ENCODE measurements at regions not wholly inside any gene's neighbourhood (a gene's known extent, or its start where the extent isn't known, plus 50 kb on each side); places are given as distances from the start of the nearest gene placed in this dataset.

DNA sequence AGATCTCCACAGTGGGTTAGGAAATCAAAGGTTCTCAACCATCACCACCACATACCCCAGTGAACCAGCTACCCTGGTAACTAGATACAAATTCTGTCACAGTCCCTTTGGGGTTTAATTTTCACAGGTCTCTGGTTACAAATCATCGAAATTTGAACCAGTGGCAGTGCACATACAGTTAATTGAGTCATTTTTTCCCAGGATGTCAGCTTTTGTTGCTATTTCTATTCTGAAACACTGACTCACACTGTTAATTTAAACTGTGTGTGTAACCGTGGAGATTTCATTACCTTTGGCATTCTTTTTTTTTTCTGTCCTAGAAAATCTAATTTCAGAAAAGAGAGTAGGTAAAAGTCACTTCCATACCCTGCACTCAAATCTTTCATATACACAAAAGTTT is 511.5 kb downstream of the TOX3 start:
- H3K4me3 ChIP-seq (ENCODE audit: insufficient read depth, low read depth, low read length), result no peak overlapping the region
- WGBS, 2 experiments, result 86 to 92% methylated on average over 2 of the region's 2 CpGs
- H3K27me3 ChIP-seq (ENCODE audit: control insufficient read depth, insufficient read depth, low read length, poor library complexity, severe bottlenecking), result no peaks in the 10 kb centered on the region
- no peaks in the 10 kb centered on the region for H3K9me3 ChIP-seq (ENCODE audit: control insufficient read depth, low read length)
- H3K27ac ChIP-seq (ENCODE audit: insufficient read depth, low read depth, low read length, poor library complexity, severe bottlenecking), result no peak overlapping the region
- H3K36me3 ChIP-seq (ENCODE audit: control insufficient read depth, insufficient read depth, low read length), result no peaks in the 10 kb centered on the region
- no peaks in the 10 kb centered on the region for H3K4me1 ChIP-seq (ENCODE audit: control insufficient read depth, insufficient read depth, low read length)

DNA sequence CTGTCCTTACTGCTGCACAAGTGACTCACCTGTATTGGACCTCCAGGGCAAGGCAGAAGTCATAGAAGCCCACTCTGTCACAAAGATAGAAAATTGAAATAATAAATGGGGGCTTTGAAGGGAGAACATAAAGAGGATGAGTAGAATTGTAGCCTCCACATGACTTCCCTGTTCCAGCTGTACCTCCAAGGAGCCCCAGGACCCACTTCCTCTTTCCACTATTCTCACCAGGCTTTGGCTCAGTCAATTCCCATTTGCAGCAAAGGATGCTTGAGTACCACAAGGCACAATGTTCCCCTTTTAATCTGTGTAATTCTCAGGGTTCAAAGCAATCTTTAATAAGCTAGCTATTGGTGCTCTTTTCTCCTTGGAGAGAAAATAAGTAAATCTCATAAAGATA is 512.1 kb downstream of the TOX3 start:
- no peak overlapping the region for H3K27ac ChIP-seq (ENCODE audit: insufficient read depth, low read depth, low read length, poor library complexity, severe bottlenecking)
- H3K4me1 ChIP-seq (ENCODE audit: control insufficient read depth, insufficient read depth, low read length), result no peaks in the 10 kb centered on the region
- no peaks in the 10 kb centered on the region for H3K9me3 ChIP-seq (ENCODE audit: control insufficient read depth, low read length)
- no peaks in the 10 kb centered on the region for H3K36me3 ChIP-seq (ENCODE audit: control insufficient read depth, insufficient read depth, low read length)
- no peaks in the 10 kb centered on the region for H3K27me3 ChIP-seq (ENCODE audit: control insufficient read depth, insufficient read depth, low read length, poor library complexity, severe bottlenecking)
- no peak overlapping the region for H3K4me3 ChIP-seq (ENCODE audit: insufficient read depth, low read depth, low read length)

DNA sequence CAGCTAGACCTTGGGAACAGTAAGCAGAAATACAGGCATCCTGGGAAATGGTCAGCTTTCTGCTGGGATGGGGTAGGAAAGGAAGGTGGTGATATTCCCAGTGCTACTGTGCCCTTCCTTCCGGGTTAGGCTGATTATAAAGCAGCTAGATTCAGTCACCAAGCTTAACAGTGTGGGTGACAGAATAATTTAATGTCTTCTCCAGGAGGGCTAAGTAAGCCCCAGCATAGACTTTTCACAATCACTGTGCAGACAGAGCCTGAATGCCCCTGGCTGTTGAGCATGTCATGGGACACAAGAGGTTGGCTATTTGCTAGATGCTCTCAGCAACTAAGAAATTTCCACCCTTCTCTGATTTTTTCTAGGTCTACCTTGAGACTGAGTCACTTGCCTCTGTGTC is 513.0 kb downstream of the TOX3 start:
- Histone ChIP-seq H3K4me3 (ENCODE audit: insufficient read depth, low read depth, low read length) (no peak overlapping the region), H3K36me3 (ENCODE audit: control insufficient read depth, insufficient read depth, low read length) (no peaks in the 10 kb centered on the region), H3K27ac (ENCODE audit: insufficient read depth, low read depth, low read length, poor library complexity, severe bottlenecking) (no peak overlapping the region), H3K4me1 (ENCODE audit: control insufficient read depth, insufficient read depth, low read length) (no peaks in the 10 kb centered on the region), H3K9me3 (ENCODE audit: control insufficient read depth, low read length) (no peaks in the 10 kb centered on the region), H3K27me3 (ENCODE audit: control insufficient read depth, insufficient read depth, low read length, poor library complexity, severe bottlenecking) (no peaks in the 10 kb centered on the region)
- whole genome bisulfite sequencing, 2 experiments, result 94 to 100% methylated on average over 1 of the region's 1 CpG

DNA sequence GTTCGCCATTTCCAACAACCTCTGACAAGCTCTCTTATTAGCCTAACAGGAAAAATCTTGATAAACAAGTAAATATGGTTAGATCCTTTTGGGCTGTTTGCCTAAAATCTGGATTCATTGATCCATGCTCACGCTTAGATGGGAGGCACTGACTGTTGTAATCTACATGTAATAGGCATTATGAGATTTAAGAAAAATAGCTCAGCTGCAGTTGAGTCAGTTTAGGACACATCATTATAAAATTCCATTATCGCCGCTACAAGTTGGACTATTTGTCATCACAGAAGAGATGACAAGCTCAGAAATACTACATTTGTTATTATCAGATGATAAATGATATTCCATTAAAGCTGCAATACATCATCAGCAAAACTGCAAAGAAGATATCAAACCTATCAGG is 524.0 kb downstream of the TOX3 start:
- Histone ChIP-seq H3K9me3 (ENCODE audit: control insufficient read depth, low read length) (no peaks in the 10 kb centered on the region), H3K4me3 (ENCODE audit: insufficient read depth, low read depth, low read length) (no peak overlapping the region), H3K36me3 (ENCODE audit: control insufficient read depth, insufficient read depth, low read length) (no peaks in the 10 kb centered on the region), H3K27me3 (ENCODE audit: control insufficient read depth, insufficient read depth, low read length, poor library complexity, severe bottlenecking) (no peaks in the 10 kb centered on the region), H3K4me1 (ENCODE audit: control insufficient read depth, insufficient read depth, low read length) (no peaks in the 10 kb centered on the region), H3K27ac (ENCODE audit: insufficient read depth, low read depth, low read length, poor library complexity, severe bottlenecking) (no peak overlapping the region)
- WGBS, 2 experiments, result 88 to 97% methylated on average over 3 to 4 of the region's 4 CpGs

DNA sequence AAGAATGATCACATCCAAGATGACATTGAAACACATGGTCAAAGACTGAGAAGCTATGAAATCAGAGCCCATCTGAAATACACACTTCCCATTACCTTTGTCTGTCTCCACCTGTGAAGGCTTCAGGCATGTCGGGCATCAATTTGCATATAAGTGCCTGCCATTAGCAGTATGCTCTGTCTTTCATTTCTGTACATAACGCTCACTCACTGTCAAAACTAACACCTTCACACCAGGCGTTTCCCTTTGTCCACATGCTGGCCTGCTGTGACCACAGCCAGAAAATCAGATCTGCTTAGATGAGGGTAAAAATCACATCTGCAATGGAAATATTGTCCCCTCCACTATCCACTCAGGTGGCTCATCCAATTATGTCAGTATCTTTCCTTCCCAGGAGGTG is 524.8 kb downstream of the TOX3 start:
- Histone ChIP-seq H3K36me3 (ENCODE audit: control insufficient read depth, insufficient read depth, low read length) (no peaks in the 10 kb centered on the region), H3K27me3 (ENCODE audit: control insufficient read depth, insufficient read depth, low read length, poor library complexity, severe bottlenecking) (no peaks in the 10 kb centered on the region), H3K9me3 (ENCODE audit: control insufficient read depth, low read length) (no peaks in the 10 kb centered on the region), H3K4me3 (ENCODE audit: insufficient read depth, low read depth, low read length) (no peak overlapping the region), H3K4me1 (ENCODE audit: control insufficient read depth, insufficient read depth, low read length) (no peaks in the 10 kb centered on the region), H3K27ac (ENCODE audit: insufficient read depth, low read depth, low read length, poor library complexity, severe bottlenecking) (no peak overlapping the region)
- 80 to 89% methylated on average over 3 of the region's 3 CpGs for WGBS, 2 experiments

DNA sequence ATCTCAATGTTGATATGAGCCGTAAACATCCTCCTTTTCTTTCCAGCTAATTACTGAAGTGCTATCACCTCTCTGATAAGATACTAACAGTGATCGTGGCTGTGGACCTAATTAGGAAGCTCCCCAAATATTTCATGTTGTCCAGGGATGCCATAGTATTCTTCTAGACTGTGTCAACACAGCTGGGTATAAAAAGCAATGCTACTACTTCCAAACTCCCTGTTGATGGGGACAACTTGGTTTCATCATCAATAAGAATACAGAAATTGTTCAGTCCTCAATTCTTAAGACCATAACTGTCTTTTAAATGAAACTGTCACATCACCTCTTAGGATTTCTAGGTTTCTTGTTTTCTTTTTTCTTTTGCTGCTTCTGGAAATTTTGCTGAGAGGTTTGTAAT is 530.6 kb downstream of the TOX3 start:
- Histone ChIP-seq H3K9me3 (ENCODE audit: control insufficient read depth, low read length) (peaks cover 5% of the 10 kb centered on the region), H3K27me3 (ENCODE audit: control insufficient read depth, insufficient read depth, low read length, poor library complexity, severe bottlenecking) (no peaks in the 10 kb centered on the region), H3K4me3 (ENCODE audit: insufficient read depth, low read depth, low read length) (no peak overlapping the region), H3K27ac (ENCODE audit: insufficient read depth, low read depth, low read length, poor library complexity, severe bottlenecking) (no peak overlapping the region), H3K4me1 (ENCODE audit: control insufficient read depth, insufficient read depth, low read length) (no peaks in the 10 kb centered on the region), H3K36me3 (ENCODE audit: control insufficient read depth, insufficient read depth, low read length) (no peaks in the 10 kb centered on the region)
- 86 to 91% methylated on average over 2 of the region's 2 CpGs for WGBS, 2 experiments

DNA sequence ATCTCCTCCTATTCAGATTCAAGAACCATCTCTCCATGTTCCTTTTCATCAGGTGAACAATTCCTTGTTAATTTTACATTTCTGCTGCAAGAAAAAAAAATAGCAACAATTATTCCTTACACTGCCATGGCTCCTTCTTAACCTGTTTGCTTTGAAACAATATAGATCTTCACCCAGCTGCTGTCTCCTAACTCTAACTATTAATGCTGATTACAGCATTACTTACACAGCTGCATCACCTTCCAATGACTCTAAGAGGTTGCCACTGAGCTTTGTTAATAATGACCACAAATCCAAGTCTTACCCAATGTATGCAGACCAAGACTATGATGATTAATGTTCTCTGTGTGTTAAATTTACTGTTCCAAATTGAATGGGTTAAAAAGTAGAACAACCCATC is 541.4 kb downstream of the TOX3 start:
- H3K9me3 ChIP-seq (ENCODE audit: control insufficient read depth, low read length), result no peaks in the 10 kb centered on the region
- no peaks in the 10 kb centered on the region for H3K27me3 ChIP-seq (ENCODE audit: control insufficient read depth, insufficient read depth, low read length, poor library complexity, severe bottlenecking)
- no peak overlapping the region for H3K27ac ChIP-seq (ENCODE audit: insufficient read depth, low read depth, low read length, poor library complexity, severe bottlenecking)
- no peaks in the 10 kb centered on the region for H3K4me1 ChIP-seq (ENCODE audit: control insufficient read depth, insufficient read depth, low read length)
- no peak overlapping the region for H3K4me3 ChIP-seq (ENCODE audit: insufficient read depth, low read depth, low read length)
- no peaks in the 10 kb centered on the region for H3K36me3 ChIP-seq (ENCODE audit: control insufficient read depth, insufficient read depth, low read length)

DNA sequence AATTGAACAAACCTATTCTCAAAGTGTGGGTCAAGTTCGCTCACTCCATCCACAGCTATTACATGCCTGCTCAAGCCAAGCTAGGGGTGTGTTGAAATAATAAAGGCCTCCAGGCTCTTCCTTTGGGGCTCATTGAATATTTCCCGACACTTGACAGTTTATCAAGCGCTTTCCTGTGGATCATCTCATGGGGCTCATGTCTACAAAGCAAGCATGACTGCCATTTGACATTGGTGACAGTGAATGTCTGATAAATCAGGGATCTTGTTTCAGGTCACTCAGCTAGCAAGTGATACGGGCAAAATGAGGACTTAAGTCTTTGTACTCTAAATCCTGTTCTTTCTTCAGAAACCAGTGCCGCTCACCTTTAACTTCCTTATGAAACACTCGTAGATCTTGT is 542.6 kb downstream of the TOX3 start:
- Histone ChIP-seq H3K27me3 (ENCODE audit: control insufficient read depth, insufficient read depth, low read length, poor library complexity, severe bottlenecking) (no peaks in the 10 kb centered on the region), H3K36me3 (ENCODE audit: control insufficient read depth, insufficient read depth, low read length) (no peaks in the 10 kb centered on the region), H3K9me3 (ENCODE audit: control insufficient read depth, low read length) (no peaks in the 10 kb centered on the region), H3K4me3 (ENCODE audit: insufficient read depth, low read depth, low read length) (no peak overlapping the region), H3K4me1 (ENCODE audit: control insufficient read depth, insufficient read depth, low read length) (no peaks in the 10 kb centered on the region), H3K27ac (ENCODE audit: insufficient read depth, low read depth, low read length, poor library complexity, severe bottlenecking) (no peak overlapping the region)
- 89 to 94% methylated on average over 6 of the region's 6 CpGs for WGBS, 2 experiments

DNA sequence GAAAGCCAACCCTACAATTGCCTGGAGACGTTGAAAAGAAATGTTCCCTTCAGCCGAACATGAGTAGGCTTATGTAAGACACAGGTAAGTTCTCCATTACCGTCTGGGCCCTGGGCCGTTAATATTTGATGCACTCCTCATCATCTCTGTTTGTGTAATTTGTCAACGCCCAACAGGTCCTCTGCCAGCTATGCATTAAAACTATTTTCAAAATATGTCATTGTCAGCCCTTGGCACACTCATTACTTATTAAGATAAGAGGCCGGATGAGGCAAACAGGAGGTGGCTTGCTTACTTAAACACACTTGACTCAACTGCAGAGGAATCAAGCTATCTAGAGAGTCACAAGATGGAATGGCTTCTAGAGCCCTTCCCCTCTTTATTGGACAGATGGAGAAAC is 544.9 kb downstream of the TOX3 start:
- Histone ChIP-seq H3K4me1 (ENCODE audit: control insufficient read depth, insufficient read depth, low read length) (no peaks in the 10 kb centered on the region), H3K27me3 (ENCODE audit: control insufficient read depth, insufficient read depth, low read length, poor library complexity, severe bottlenecking) (no peaks in the 10 kb centered on the region), H3K36me3 (ENCODE audit: control insufficient read depth, insufficient read depth, low read length) (no peaks in the 10 kb centered on the region), H3K9me3 (ENCODE audit: control insufficient read depth, low read length) (no peaks in the 10 kb centered on the region), H3K27ac (ENCODE audit: insufficient read depth, low read depth, low read length, poor library complexity, severe bottlenecking) (no peak overlapping the region), H3K4me3 (ENCODE audit: insufficient read depth, low read depth, low read length) (no peak overlapping the region)
- WGBS, 2 experiments, result 93 to 94% methylated on average over 6 of the region's 6 CpGs

DNA sequence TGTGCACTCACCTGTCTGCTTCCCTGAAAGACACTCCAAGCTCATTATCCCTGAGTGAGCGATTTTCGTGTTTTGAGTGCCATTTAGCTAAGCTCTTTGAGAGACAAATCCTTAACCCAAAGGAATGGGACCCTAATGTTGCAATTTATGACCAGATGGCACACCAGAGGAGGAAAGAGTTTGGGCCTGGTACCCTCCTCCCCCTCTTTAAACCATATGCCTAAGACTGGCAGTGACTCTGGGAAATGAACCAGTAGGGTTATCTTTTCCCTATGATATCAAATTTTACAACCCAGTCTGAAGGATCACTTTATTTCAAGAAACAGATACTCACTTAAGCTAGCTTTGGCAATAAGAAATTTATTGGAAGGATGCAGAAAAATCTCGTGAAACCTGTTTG is 550.4 kb downstream of the TOX3 start:
- Histone ChIP-seq H3K4me3 (ENCODE audit: insufficient read depth, low read depth, low read length) (no peak overlapping the region), H3K27me3 (ENCODE audit: control insufficient read depth, insufficient read depth, low read length, poor library complexity, severe bottlenecking) (no peaks in the 10 kb centered on the region), H3K36me3 (ENCODE audit: control insufficient read depth, insufficient read depth, low read length) (no peaks in the 10 kb centered on the region), H3K27ac (ENCODE audit: insufficient read depth, low read depth, low read length, poor library complexity, severe bottlenecking) (no peak overlapping the region), H3K4me1 (ENCODE audit: control insufficient read depth, insufficient read depth, low read length) (no peaks in the 10 kb centered on the region), H3K9me3 (ENCODE audit: control insufficient read depth, low read length) (no peaks in the 10 kb centered on the region)
- WGBS, 2 experiments, result 89 to 94% methylated on average over 3 of the region's 3 CpGs

DNA sequence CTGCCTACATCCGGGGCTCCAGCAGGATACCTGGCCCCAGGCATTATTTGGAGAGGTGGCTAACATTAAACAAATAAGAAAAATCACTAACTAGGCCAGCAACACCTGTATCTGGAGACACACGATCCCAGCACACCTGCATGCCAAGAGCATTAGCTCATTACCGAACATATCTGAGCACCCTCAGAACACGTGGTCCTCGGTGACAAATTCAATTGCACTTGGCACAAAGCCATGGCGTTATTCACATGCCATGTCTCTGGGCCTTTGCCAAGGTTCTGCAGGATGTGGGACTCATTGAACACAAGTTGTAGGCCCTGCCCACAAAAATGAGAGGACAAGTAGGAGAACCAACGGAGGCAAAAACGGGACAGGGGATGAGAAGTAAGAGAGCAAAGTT is 552.3 kb downstream of the TOX3 start:
- H3K36me3 ChIP-seq (ENCODE audit: control insufficient read depth, insufficient read depth, low read length), result no peaks in the 10 kb centered on the region
- H3K4me3 ChIP-seq (ENCODE audit: insufficient read depth, low read depth, low read length), result no peak overlapping the region
- H3K27me3 ChIP-seq (ENCODE audit: control insufficient read depth, insufficient read depth, low read length, poor library complexity, severe bottlenecking), result no peaks in the 10 kb centered on the region
- H3K27ac ChIP-seq (ENCODE audit: insufficient read depth, low read depth, low read length, poor library complexity, severe bottlenecking), result no peak overlapping the region
- H3K9me3 ChIP-seq (ENCODE audit: control insufficient read depth, low read length), result no peaks in the 10 kb centered on the region
- 91 to 93% methylated on average over 8 of the region's 8 CpGs for WGBS, 2 experiments
- H3K4me1 ChIP-seq (ENCODE audit: control insufficient read depth, insufficient read depth, low read length), result no peaks in the 10 kb centered on the region
